ENCODE measurements at regions not wholly inside any gene's neighbourhood (a gene's known extent, or its start where the extent isn't known, plus 50 kb on each side); places are given as distances from the start of the nearest gene placed in this dataset.

- Mint-ChIP-seq H3K4me1 (peaks cover 2 to 8% of the 10 kb centered on the region in 2 experiments; a peak in 2 of 4 replicates), H3K27me3 (ENCODE audit: low read depth) (no peaks in the 10 kb centered on the region), H3K4me3 (no peak overlapping the region), H3K9me3 (no peaks in the 10 kb centered on the region), H3K27ac (no peak overlapping the region), H3K36me3 (ENCODE audit: insufficient read depth in 1 of 3, low read depth in 3 of 3) (no peaks in the 10 kb centered on the region)
- no peak overlapping the region for H4K91ac ChIP-seq (ENCODE audit: insufficient read length, low read depth, low read length)
- H3K9me3 ChIP-seq (ENCODE audit: control insufficient read depth, low read depth, low read length) = no peaks in the 10 kb centered on the region
- H3K23me2 ChIP-seq (ENCODE audit: insufficient read length, low read depth, low read length, poor library complexity, severe bottlenecking) = no peaks in the 10 kb centered on the region
- no peak for DNase-seq
- H4K20me1 ChIP-seq (ENCODE audit: control insufficient read depth, insufficient read depth, insufficient read length) = no peaks in the 10 kb centered on the region
- no peaks in the 10 kb centered on the region for H3K27me3 ChIP-seq (ENCODE audit: insufficient read depth, low read length)
- H4K8ac ChIP-seq (replicated peaks; ENCODE audit: insufficient read length, low read depth, low read length) = no peak overlapping the region
- no peak overlapping the region for H2AK5ac ChIP-seq (ENCODE audit: insufficient read length, low read length)
- H3K23ac ChIP-seq (ENCODE audit: insufficient read length, low read depth, low read length) = no peak overlapping the region
- no peak overlapping the region for H2BK5ac ChIP-seq (ENCODE audit: insufficient read length, low read length)
- no peak overlapping the region for H3K9ac ChIP-seq (ENCODE audit: extremely low read depth, insufficient read length, low read length)
- H4K5ac ChIP-seq (ENCODE audit: insufficient read length, low read depth, low read length) = no peak overlapping the region
- no peak overlapping the region for H3T11ph ChIP-seq (ENCODE audit: low read length)
- H3K4me2 ChIP-seq (ENCODE audit: insufficient read depth, insufficient read length, low read length) = no peak overlapping the region
- no peak overlapping the region for H2BK120ac ChIP-seq (ENCODE audit: low read depth, low read length, poor library complexity, severe bottlenecking)
- no peak overlapping the region for H2BK20ac ChIP-seq (ENCODE audit: low read depth, low read length, poor library complexity, severe bottlenecking)
- no CpG with 5 or more reads among the region's 2 CpGs for WGBS (ENCODE audit: extremely low coverage, insufficient read length, low lambda C conversion rate)
- no peak overlapping the region for H3K18ac ChIP-seq (ENCODE audit: insufficient read length, low read depth, low read length)
- H3K79me1 ChIP-seq (ENCODE audit: insufficient read depth, low read depth, low read length, poor library complexity, severe bottlenecking) = no peaks in the 10 kb centered on the region
- H3K4me1 ChIP-seq (ENCODE audit: insufficient read depth, low read length) = no peaks in the 10 kb centered on the region
- TF ChIP-seq, protein P1, sequence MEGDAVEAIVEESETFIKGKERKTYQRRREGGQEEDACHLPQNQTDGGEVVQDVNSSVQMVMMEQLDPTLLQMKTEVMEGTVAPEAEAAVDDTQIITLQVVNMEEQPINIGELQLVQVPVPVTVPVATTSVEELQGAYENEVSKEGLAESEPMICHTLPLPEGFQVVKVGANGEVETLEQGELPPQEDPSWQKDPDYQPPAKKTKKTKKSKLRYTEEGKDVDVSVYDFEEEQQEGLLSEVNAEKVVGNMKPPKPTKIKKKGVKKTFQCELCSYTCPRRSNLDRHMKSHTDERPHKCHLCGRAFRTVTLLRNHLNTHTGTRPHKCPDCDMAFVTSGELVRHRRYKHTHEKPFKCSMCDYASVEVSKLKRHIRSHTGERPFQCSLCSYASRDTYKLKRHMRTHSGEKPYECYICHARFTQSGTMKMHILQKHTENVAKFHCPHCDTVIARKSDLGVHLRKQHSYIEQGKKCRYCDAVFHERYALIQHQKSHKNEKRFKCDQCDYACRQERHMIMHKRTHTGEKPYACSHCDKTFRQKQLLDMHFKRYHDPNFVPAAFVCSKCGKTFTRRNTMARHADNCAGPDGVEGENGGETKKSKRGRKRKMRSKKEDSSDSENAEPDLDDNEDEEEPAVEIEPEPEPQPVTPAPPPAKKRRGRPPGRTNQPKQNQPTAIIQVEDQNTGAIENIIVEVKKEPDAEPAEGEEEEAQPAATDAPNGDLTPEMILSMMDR (conservative IDR thresholded peaks at IDR 0.05) = no peak
- H2BK15ac ChIP-seq (ENCODE audit: low read depth, low read length) = no peak overlapping the region
- no peak overlapping the region for H2AFZ ChIP-seq (ENCODE audit: low read length)
- H3K14ac ChIP-seq (ENCODE audit: insufficient read depth, low read length) = no peak overlapping the region
- no peak overlapping the region for H2BK12ac ChIP-seq (ENCODE audit: insufficient read length, low read depth, low read length)
- H3K79me2 ChIP-seq (ENCODE audit: insufficient read depth, low read length) = no peaks in the 10 kb centered on the region
- no peak overlapping the region for H3K56ac ChIP-seq (ENCODE audit: insufficient read length, low read depth, low read length)
- H3K27ac ChIP-seq (ENCODE audit: insufficient read length, low read depth, low read length) = no peak overlapping the region
- H3K4ac ChIP-seq (ENCODE audit: low read depth, low read length) = no peak overlapping the region
These were observed 354.6 kb upstream of the SATB1 start for GRCh38 chr3:18779704-18780103.
